ENCODE measurements at regions not wholly inside any gene's neighbourhood (a gene's known extent, or its start where the extent isn't known, plus 50 kb on each side); places are given as distances from the start of the nearest gene placed in this dataset.

DNA sequence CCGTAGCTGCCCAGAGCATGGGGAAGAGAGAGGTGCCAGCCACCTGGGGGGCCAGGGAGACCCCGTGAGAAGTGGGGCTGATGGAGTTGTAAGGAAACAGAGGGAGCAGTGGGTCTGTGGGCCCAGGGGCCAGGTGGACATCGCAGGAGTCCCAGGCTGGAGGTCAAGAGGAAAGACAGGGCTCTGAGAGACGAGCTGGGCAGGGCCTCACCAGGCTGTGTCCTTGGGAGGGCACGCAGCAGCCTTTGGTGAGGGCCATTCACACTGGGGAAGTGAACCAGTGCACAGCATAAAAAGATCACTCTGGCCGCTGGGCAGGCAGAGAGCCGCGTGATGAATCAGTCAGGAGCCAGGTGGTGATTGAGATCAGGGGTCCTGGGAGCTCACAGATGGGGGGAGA is 73.9 kb upstream of the FOXQ1 start:
- no peaks in the 10 kb centered on the region for H3K9me3 ChIP-seq
- 84 to 85% methylated on average over 8 of the region's 8 CpGs for whole genome bisulfite sequencing, 2 donors
- no peak for TF ChIP-seq EP300 (IDR thresholded peaks at IDR 0.05)

DNA sequence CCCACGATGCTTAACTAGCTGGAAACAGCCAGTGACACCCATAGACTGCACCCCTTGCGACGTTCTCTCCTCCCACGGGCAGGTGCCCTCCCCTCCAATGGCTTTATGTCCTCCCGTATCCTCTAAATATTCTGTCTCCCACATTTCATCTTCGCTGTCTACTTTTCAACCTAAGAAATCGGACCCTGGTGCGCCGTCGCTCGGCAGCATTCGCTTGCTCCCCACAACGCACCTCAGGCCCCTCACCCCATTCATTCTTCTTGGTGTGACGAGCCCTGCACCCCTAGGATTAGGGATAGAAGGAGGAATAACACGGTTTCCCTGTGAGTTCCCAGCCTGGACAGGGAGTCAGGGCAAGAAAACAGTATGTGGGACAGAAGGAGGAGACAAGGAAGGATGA is 74.3 kb upstream of the FOXQ1 start:
- Histone ChIP-seq H3K27ac (no peak overlapping the region), H3K27me3 (no peaks in the 10 kb centered on the region), H3K36me3 (no peaks in the 10 kb centered on the region), H3K4me1 (peaks cover 0 to 4% (median 0%) of the 10 kb centered on the region in 4 donors), H3K9me3 (no peaks in the 10 kb centered on the region), H3K4me3 (no peak overlapping the region)
- DNase-seq (ENCODE audit: low spot score in 2 of 2) = no peak
- 88 to 89% methylated on average over 15 of the region's 15 CpGs for WGBS, 2 donors
- TF ChIP-seq, protein P1, sequence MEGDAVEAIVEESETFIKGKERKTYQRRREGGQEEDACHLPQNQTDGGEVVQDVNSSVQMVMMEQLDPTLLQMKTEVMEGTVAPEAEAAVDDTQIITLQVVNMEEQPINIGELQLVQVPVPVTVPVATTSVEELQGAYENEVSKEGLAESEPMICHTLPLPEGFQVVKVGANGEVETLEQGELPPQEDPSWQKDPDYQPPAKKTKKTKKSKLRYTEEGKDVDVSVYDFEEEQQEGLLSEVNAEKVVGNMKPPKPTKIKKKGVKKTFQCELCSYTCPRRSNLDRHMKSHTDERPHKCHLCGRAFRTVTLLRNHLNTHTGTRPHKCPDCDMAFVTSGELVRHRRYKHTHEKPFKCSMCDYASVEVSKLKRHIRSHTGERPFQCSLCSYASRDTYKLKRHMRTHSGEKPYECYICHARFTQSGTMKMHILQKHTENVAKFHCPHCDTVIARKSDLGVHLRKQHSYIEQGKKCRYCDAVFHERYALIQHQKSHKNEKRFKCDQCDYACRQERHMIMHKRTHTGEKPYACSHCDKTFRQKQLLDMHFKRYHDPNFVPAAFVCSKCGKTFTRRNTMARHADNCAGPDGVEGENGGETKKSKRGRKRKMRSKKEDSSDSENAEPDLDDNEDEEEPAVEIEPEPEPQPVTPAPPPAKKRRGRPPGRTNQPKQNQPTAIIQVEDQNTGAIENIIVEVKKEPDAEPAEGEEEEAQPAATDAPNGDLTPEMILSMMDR (IDR thresholded peaks at IDR 0.05) = no peak
- TF ChIP-seq POLR2A (IDR thresholded peaks at IDR 0.05) (no peak), EP300 (IDR thresholded peaks at IDR 0.05) (no peak)

More for the DNA sequence above, 73.9 kb upstream of the FOXQ1 start:
- no peak for DNase-seq (ENCODE audit: low spot score in 2 of 2)
- H3K27ac ChIP-seq = no peak overlapping the region
- H3K4me3 ChIP-seq = no peak overlapping the region
- no peaks in the 10 kb centered on the region for H3K36me3 ChIP-seq
- no peaks in the 10 kb centered on the region for H3K27me3 ChIP-seq
- H3K4me1 ChIP-seq = peaks cover 0 to 6% (median 0%) of the 10 kb centered on the region in 4 donors

DNA sequence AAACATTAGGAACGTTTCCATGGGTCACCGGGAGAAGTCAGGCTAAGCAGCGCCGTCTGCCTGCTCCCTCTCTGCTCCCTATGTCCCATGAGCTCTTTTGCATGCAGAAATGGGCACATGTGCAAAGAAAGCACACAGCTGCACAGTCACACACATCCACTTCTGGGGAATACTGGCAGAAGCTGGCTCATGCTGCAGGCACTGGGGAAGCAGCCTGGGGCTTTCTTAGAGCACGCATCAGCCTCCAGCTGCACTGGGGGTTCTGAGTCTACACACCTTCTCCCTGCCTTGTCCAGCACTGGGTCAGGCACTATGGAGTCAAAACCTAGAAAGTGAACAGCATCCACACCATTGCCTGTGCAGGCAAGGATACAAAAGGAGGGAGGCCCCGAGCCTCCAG is 76.1 kb upstream of the FOXQ1 start:
- WGBS, 2 donors = 59 to 77% methylated on average over 6 of the region's 6 CpGs
- H3K4me3 ChIP-seq = no peak overlapping the region

DNA sequence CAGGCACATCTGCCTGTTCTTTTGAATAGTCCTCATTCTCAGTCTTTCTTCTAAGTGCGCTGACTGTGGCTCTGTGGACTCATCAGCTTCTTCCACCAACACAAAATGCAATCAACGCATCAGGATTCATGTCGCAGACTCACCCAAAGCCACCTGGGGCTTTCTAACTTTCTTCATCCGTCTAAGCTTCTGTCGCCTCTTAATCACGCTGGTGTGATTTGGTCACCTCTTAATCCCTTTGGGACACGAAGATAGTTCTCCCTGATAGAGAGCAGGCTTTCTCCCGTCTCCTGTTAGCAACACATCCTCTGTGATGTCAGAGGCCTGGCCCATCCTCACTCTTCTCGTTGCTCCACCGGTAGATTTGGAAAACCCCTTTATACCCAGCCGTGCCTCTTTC is 78.0 kb upstream of the FOXQ1 start:
- 74 to 78% methylated on average over 11 of the region's 11 CpGs for WGBS, 2 donors
- Histone ChIP-seq H3K27me3 (no peaks in the 10 kb centered on the region), H3K4me3 (no peak overlapping the region), H3K9me3 (no peaks in the 10 kb centered on the region), H3K36me3 (no peaks in the 10 kb centered on the region), H3K27ac (no peak overlapping the region), H3K4me1 (no peaks in the 10 kb centered on the region)
- no peak for DNase-seq (ENCODE audit: low spot score in 2 of 2)
- no peak for TF ChIP-seq EP300 (IDR thresholded peaks at IDR 0.05)
- TF ChIP-seq, protein P1 (IDR thresholded peaks at IDR 0.05) = no peak
- TF ChIP-seq POLR2A (IDR thresholded peaks at IDR 0.05) = no peak

More for the DNA sequence above, 76.1 kb upstream of the FOXQ1 start:
- Histone ChIP-seq H3K9me3 (no peaks in the 10 kb centered on the region), H3K4me1 (no peaks in the 10 kb centered on the region), H3K27ac (no peak overlapping the region), H3K36me3 (no peaks in the 10 kb centered on the region), H3K27me3 (no peaks in the 10 kb centered on the region)
- no peak for TF ChIP-seq EP300 (IDR thresholded peaks at IDR 0.05)
- TF ChIP-seq, protein P1 (IDR thresholded peaks at IDR 0.05) = no peak
- no peak for TF ChIP-seq POLR2A (IDR thresholded peaks at IDR 0.05)
- no peak for DNase-seq (ENCODE audit: low spot score in 2 of 2)

DNA sequence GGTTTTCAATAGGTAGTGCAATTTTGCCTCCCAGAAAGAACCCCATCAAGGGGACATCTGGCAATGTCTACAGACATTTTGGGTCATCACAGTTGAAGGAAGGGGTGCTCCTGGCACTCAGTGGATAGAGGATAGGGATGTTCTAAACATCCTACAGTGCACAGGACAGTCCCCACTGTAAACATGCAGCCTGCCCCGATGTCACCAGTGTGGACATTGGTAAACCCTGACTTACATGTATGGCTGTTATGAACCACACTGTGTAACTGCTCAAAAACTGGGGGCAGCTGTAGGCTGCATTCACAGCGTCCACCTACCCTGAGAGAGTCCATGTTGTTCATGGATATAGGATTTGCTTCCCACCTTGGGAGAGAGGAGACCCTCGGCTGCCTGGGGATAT is 79.3 kb upstream of the FOXQ1 start:
- WGBS, 2 donors = 87 to 96% methylated on average over 3 of the region's 3 CpGs
- Histone ChIP-seq H3K36me3 (no peaks in the 10 kb centered on the region), H3K4me3 (no peak overlapping the region), H3K27me3 (no peaks in the 10 kb centered on the region), H3K9me3 (no peaks in the 10 kb centered on the region), H3K27ac (no peak overlapping the region), H3K4me1 (no peaks in the 10 kb centered on the region)
- no peak for DNase-seq (ENCODE audit: low spot score in 2 of 2)
- TF ChIP-seq, protein P1 (IDR thresholded peaks at IDR 0.05) = no peak
- TF ChIP-seq POLR2A (IDR thresholded peaks at IDR 0.05) (no peak), EP300 (IDR thresholded peaks at IDR 0.05) (no peak)

DNA sequence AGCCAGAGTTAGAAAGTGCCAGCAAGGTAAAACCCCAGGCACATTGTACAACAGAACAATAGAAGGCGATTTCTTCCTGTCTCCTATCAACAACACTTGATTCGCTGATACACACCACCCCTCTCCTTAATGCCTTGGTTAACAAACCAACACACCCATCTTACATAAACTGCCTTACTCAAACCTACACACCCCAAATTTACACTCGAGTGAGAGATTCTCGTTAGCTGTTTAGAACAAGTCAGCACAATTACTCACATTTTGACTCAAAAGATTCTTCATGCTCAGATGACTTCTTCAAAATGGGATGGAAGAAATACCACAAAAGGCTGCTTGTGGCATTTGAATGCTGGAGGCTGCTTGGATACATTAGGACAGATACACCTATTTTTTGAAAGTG is 80.0 kb upstream of the FOXQ1 start:
- no peaks in the 10 kb centered on the region for H3K9me3 ChIP-seq
- WGBS, 2 donors = 77 to 79% methylated on average over 4 of the region's 4 CpGs
- no peak for DNase-seq (ENCODE audit: low spot score in 2 of 2)
- no peak for TF ChIP-seq EP300 (IDR thresholded peaks at IDR 0.05)
- TF ChIP-seq, protein P1 (IDR thresholded peaks at IDR 0.05) = no peak
- no peak for TF ChIP-seq POLR2A (IDR thresholded peaks at IDR 0.05)
- H3K4me3 ChIP-seq = no peak overlapping the region
- H3K27me3 ChIP-seq = no peaks in the 10 kb centered on the region
- no peak overlapping the region for H3K27ac ChIP-seq
- H3K36me3 ChIP-seq = no peaks in the 10 kb centered on the region
- no peaks in the 10 kb centered on the region for H3K4me1 ChIP-seq

Measured in tibial nerve (tissue), 4 donors.